HG03175 (cell line): ENCODE measurements at regions not wholly inside any gene's neighbourhood (a gene's known extent, or its start where the extent isn't known, plus 50 kb on each side); places are given as distances from the start of the nearest gene placed in this dataset.

Source experiments
- ATAC-seq: cut with Tn5 transposase; IDR thresholded peaks from one replicate; pipeline ENCODE4 v1.9.1; 2021; ENCODE audit warnings: mild to moderate bottlenecking, moderate library complexity; ENCODE audit not compliant: unreplicated experiment

- ATAC-seq = no peak
These were observed 345.7 kb downstream of the GLRX3 start for GRCh38 chr10:130481936-130482335.

- no peak for ATAC-seq
These were observed 347.7 kb downstream of the GLRX3 start for GRCh38 chr10:130483691-130484467.

GRCh38 chr10:130484468-130485180, 348.4 kb downstream of the GLRX3 start:
- no peak for ATAC-seq

- no peak for ATAC-seq
These were observed 349.2 kb downstream of the GLRX3 start for GRCh38 chr10:130485236-130485957.

- ATAC-seq = no peak
These were observed 350.0 kb downstream of the GLRX3 start for GRCh38 chr10:130485958-130486895.

- no peak for ATAC-seq
These were observed 350.7 kb downstream of the GLRX3 start for GRCh38 chr10:130486906-130487305.

GRCh38 chr10:130487566-130487965, 351.4 kb downstream of the GLRX3 start:
- no peak for ATAC-seq

- ATAC-seq = no peak
These were observed 353.7 kb downstream of the GLRX3 start for GRCh38 chr10:130489891-130490290.

- ATAC-seq = no peak
These were observed 355.0 kb downstream of the GLRX3 start for GRCh38 chr10:130491011-130491692.

GRCh38 chr10:130491693-130492050, 355.5 kb downstream of the GLRX3 start:
- ATAC-seq = no peak

GRCh38 chr10:130492266-130492934, 356.2 kb downstream of the GLRX3 start:
- no peak for ATAC-seq

- no peak for ATAC-seq
These were observed 356.8 kb downstream of the GLRX3 start for GRCh38 chr10:130493021-130493420.

- ATAC-seq = no peak
These were observed 357.4 kb downstream of the GLRX3 start for GRCh38 chr10:130493446-130494145.

GRCh38 chr10:130495116-130495862, 359.1 kb downstream of the GLRX3 start:
- ATAC-seq = no peak

GRCh38 chr10:130495891-130496636, 359.9 kb downstream of the GLRX3 start:
- ATAC-seq = peak; percentile 45

GRCh38 chr10:130497056-130498010, 361.1 kb downstream of the GLRX3 start:
- no peak for ATAC-seq
